GM12865 (cell line): ENCODE measurements at regions not wholly inside any gene's neighbourhood (a gene's known extent, or its start where the extent isn't known, plus 50 kb on each side); places are given as distances from the start of the nearest gene placed in this dataset.
"Not testable (repeated sequence)": the region's sequence is repeated elsewhere in the genome, so short reads cannot be mapped to it uniquely, and the experiment has no call there.

ENCODE experiments used
- DNase-seq: peaks from one replicate; pipeline ENCODE4 v3.0.0; 2010; ENCODE audit warnings: low read depth
- H3K4me3 ChIP-seq: 2 replicates; pipeline ENCODE4 v1.5.1; 2011; ENCODE audit warnings: mild to moderate bottlenecking, low read depth, low read length, control low read depth
- TF ChIP-seq, protein P1 (sequence below): IDR thresholded peaks from 2 replicates; pipeline ENCODE4 v1.5.1; 2011; ENCODE audit warnings: low read length, control low read depth, low read depth, inconsistent platforms; ENCODE audit not compliant: insufficient read depth; ENCODE audit errors: missing control alignments

DNA sequence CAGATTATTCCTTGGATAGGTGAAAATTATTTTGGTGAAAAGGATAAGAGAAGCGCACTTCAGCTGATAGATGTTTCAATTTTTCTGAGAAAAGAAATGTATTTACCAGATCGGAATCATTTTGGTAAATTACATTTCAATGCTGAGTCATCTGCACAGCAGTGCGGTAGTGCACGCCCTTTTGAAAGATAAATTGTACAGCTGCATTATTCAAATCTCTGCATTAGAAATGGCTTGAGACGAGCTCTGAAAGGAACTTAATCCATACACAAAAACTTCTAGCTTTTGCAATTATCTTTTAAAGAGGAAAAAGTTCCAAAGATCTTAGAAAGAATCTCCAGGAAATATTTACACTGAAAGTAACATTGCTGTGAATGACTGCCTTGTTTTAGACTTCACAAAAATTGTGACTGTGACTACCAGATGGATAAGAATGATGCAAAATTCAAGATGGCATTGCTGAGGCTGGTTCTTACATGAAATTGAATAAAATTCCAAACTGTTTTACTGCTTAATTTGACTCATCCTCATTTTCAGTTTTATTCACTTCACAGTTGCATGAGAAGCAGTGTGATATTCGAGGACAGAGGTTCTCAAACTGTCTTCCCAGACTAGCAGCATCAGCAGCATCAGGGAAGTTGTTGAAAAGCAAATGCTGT is 161.7 kb downstream of the RND3 start:
- TF ChIP-seq, protein P1, sequence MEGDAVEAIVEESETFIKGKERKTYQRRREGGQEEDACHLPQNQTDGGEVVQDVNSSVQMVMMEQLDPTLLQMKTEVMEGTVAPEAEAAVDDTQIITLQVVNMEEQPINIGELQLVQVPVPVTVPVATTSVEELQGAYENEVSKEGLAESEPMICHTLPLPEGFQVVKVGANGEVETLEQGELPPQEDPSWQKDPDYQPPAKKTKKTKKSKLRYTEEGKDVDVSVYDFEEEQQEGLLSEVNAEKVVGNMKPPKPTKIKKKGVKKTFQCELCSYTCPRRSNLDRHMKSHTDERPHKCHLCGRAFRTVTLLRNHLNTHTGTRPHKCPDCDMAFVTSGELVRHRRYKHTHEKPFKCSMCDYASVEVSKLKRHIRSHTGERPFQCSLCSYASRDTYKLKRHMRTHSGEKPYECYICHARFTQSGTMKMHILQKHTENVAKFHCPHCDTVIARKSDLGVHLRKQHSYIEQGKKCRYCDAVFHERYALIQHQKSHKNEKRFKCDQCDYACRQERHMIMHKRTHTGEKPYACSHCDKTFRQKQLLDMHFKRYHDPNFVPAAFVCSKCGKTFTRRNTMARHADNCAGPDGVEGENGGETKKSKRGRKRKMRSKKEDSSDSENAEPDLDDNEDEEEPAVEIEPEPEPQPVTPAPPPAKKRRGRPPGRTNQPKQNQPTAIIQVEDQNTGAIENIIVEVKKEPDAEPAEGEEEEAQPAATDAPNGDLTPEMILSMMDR, result no peak
- no peak overlapping the region for H3K4me3 ChIP-seq
- DNase-seq, result no peak

GRCh38 chr2:150323071-150323470 is 164.4 kb downstream of the RND3 start:
- not testable (repeated sequence) for H3K4me3 ChIP-seq, DNase-seq

DNA sequence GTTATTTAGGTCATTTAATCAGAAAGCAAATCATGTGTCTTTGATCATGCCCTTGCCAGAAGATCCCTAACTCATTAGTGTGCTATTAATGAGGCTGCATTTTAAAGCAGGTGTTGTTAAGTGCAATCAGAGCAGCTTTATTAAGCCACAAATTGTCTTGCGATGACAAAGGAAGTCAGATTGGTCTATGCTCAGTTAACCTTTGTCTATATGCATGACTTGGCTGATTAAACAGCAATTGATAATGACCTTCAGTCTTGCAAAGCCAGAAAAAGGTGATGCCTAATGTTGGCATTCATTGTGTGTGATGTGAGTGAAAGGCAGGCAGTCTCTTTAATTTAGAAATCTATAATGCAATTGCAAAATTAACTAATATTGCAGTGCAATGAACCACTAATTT is 166.9 kb downstream of the RND3 start:
- H3K4me3 ChIP-seq, result no peak overlapping the region
- no peak for DNase-seq
- TF ChIP-seq, protein P1, result no peak

DNA sequence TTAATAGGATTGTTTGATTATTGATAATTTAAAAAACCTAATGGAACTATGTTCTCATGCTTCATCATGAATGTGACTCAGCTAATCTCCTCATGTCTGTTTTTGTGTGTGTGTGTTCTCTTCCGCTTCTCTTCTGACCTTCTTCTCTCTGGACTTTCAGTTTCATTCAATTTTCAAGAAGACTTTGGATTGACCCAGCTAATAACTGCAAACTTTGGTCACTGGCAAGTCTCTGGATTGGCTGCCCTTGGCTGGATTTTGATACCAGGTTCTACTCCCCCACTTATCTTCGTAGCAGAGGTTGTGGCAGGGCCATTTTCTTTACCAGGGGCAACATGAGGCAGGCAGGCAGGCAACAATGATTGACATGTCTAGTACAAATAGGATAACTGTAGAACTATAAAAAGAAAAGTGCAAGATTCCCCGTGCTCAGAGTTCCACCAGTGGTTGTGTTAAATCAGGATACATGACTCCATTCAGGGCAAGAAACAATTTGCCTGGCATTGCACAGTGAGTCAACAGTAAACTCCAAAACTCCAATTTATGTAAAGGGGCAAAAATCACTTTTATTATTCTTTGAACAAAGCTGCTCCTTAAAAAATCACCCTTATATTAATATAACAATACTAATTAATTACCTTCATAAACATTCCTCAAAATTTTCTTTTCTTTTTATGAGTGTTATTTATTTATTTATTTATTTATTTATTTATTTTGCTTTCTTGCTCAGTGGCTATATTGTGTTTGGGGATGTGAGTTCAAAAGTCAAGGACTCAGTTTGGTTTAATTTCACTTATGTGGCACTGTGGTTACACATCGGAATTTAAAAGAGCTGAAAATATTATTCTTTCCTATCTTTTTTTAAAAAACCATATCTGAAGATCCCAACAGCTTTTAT is 167.6 kb downstream of the RND3 start:
- TF ChIP-seq, protein P1, result no peak
- H3K4me3 ChIP-seq, result no peak overlapping the region
- DNase-seq, result no peak

DNA sequence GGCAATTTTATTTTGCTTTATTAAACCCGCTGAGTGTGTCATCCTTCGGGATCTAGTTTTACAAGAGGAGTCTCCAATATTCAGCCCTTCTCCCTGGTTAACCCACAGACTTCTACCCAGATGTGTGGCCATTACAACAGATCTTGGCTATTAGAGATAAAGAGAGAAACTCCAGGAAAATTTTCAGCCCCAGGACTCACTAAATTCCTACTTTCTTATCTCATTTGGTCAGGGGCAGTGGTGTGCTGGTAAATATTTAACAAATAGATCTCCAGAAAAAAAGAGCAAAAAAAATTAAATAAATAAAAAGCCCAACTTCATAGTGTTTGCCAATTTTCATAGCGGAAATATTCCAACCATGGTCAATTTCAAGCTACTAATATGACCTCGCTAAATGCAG is 168.4 kb downstream of the RND3 start:
- no peak for DNase-seq
- TF ChIP-seq, protein P1, result no peak

GRCh38 chr2:150312271-150312670 is 175.2 kb downstream of the RND3 start:
- no peak for DNase-seq
- TF ChIP-seq, protein P1, result no peak
- no peak overlapping the region for H3K4me3 ChIP-seq

More for the DNA sequence above, 168.4 kb downstream of the RND3 start:
- no peak overlapping the region for H3K4me3 ChIP-seq

DNA sequence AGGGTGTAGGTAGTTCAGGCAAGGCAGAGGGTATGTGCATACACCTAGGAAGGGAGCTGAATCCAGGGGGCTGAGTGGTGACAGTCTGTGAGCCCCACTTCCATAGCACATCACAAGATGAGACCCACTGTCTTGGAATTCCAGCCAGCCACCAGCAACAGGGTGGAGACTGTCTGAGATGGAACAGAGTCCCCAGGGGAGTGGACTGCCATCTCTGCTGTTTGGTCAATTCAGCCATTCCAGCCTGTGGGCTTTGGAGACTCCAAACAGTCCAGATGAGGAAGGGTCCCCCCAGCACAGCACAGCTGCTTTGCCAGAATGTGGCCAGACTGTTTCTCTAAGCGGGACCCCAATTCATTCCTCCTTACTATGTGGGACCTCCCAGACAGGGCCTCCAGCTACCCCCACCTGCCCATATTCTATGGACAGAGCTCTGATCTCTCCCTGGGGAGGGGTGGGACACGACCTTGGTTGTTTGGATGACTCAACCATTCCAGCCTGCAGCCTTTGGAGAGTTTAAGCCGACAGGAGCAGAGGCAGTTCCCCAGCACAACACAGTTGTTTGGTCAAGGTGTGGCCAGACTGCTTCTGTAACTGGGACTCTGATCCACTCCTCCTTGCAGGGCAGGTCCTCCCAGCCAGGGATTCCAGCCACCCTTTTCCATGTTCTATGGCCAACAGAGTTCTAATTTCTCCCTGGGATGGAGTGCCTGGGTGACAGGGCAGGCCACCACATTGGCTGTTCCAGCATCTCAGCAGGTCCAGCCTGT is 178.0 kb downstream of the RND3 start:
- no peak for DNase-seq
- H3K4me3 ChIP-seq, result no peak overlapping the region
- TF ChIP-seq, protein P1, result no peak
